Islet precursor cell (in vitro differentiated cells): ENCODE measurements at regions not wholly inside any gene's neighbourhood (a gene's known extent, or its start where the extent isn't known, plus 50 kb on each side); places are given as distances from the start of the nearest gene placed in this dataset.

Experiments
- DNase-seq: peaks from one replicate; pipeline ENCODE4 v3.0.0-alpha.2; 2018

GRCh38 chr18:77960791-77961410, 711.3 kb downstream of the GALR1 start:
- no peak for DNase-seq

- no peak for DNase-seq
Measured at GRCh38 chr18:77967071-77967470, 717.4 kb downstream of the GALR1 start.

GRCh38 chr18:77967791-77968190, 718.1 kb downstream of the GALR1 start:
- DNase-seq: no peak

GRCh38 chr18:77969972-77970371, 720.3 kb downstream of the GALR1 start:
- DNase-seq: no peak

GRCh38 chr18:77970814-77971213, 721.2 kb downstream of the GALR1 start:
- DNase-seq: no peak

- no peak for DNase-seq
Measured at GRCh38 chr18:77973745-77974144, 724.1 kb downstream of the GALR1 start.

- no peak for DNase-seq
Measured at GRCh38 chr18:77974329-77974728, 724.7 kb downstream of the GALR1 start.

GRCh38 chr18:77977331-77977730, 727.7 kb downstream of the GALR1 start:
- DNase-seq: no peak

- no peak for DNase-seq
Measured at GRCh38 chr18:77980275-77980674, 730.6 kb downstream of the GALR1 start.

GRCh38 chr18:77981874-77982273, 732.2 kb downstream of the GALR1 start:
- no peak for DNase-seq

- DNase-seq: no peak
Measured at GRCh38 chr18:77983270-77983669, 733.6 kb downstream of the GALR1 start.

- no peak for DNase-seq
Measured at GRCh38 chr18:77984178-77984577, 734.5 kb downstream of the GALR1 start.

GRCh38 chr18:77984833-77985232, 735.2 kb downstream of the GALR1 start:
- no peak for DNase-seq

GRCh38 chr18:77985526-77986281, 736.1 kb downstream of the GALR1 start:
- no peak for DNase-seq

- DNase-seq: no peak
Measured at GRCh38 chr18:77990131-77990530, 740.5 kb downstream of the GALR1 start.

GRCh38 chr18:77990901-77991300, 741.3 kb downstream of the GALR1 start:
- DNase-seq: no peak

GRCh38 chr18:77992057-77992456, 742.4 kb downstream of the GALR1 start:
- DNase-seq: no peak

- no peak for DNase-seq
Measured at GRCh38 chr18:77993188-77993981, 743.7 kb downstream of the GALR1 start.

GRCh38 chr18:77995593-77995992, 745.9 kb downstream of the GALR1 start:
- no peak for DNase-seq

- DNase-seq: no peak
Measured at GRCh38 chr18:77996737-77997136, 747.1 kb downstream of the GALR1 start.

GRCh38 chr18:78001811-78002210, 752.2 kb downstream of the GALR1 start:
- no peak for DNase-seq

- DNase-seq: no peak
Measured at GRCh38 chr18:78006006-78006773, 756.5 kb downstream of the GALR1 start.

GRCh38 chr18:78006774-78007260, 757.2 kb downstream of the GALR1 start:
- no peak for DNase-seq
